HG02973 (cell line): ENCODE measurements at regions not wholly inside any gene's neighbourhood (a gene's known extent, or its start where the extent isn't known, plus 50 kb on each side); places are given as distances from the start of the nearest gene placed in this dataset.
"Not testable (repeated sequence)": the region's sequence is repeated elsewhere in the genome, so short reads cannot be mapped to it uniquely, and the experiment has no call there.

Experiments
- ATAC-seq: cut with Tn5 transposase; IDR thresholded peaks from one replicate; pipeline ENCODE4 v1.9.1; 2021; ENCODE audit warnings: moderate library complexity; ENCODE audit not compliant: unreplicated experiment

DNA sequence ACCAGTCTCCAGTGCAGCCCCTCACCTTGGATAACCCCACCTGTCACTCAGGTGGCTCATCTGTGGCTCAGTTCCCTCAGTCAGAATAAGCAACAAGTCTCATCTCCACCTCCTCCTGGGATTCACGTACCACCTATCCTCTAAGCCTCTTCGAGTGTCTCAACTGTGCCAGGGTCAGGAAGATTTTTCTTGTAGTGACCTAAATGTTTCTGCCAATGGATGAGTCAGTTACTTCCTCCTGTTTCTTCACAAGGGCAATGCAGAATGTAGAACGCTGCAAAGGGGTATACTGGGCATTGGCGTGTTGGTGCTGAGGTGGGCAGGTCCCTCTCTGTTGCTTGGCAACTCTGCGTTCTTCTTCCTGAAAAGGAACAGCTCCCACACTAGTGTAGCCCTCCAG is 213.3 kb upstream of the CXCR4 start:
- no peak for ATAC-seq

DNA sequence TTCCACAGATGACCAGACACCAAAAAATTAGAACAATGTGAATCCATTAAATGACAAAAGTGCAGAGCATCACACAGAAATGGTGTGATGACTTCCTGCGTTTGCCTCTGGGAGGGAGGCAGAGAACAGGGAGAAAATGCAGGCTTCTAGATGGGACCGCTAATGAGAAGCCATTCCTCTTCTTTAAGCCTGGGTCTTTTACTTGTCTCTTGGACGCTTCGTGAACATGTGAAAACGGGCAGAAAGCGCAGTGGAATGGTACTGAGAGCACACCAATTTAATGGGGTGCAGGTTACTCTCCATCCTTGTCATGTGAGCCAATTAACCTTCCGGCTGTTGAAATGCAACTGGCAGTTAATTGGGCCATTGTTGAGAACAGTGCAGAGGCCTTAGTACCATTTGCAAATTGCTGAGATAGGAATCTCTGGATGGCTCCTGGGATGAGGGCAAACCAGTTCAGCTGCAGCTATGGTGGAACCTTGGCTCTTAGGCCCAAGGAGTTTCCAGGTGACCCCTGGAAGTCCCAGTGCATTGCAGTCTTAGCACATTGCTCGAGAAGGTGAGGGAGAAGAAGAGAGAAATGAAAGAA is 210.4 kb upstream of the CXCR4 start:
- no peak for ATAC-seq

DNA sequence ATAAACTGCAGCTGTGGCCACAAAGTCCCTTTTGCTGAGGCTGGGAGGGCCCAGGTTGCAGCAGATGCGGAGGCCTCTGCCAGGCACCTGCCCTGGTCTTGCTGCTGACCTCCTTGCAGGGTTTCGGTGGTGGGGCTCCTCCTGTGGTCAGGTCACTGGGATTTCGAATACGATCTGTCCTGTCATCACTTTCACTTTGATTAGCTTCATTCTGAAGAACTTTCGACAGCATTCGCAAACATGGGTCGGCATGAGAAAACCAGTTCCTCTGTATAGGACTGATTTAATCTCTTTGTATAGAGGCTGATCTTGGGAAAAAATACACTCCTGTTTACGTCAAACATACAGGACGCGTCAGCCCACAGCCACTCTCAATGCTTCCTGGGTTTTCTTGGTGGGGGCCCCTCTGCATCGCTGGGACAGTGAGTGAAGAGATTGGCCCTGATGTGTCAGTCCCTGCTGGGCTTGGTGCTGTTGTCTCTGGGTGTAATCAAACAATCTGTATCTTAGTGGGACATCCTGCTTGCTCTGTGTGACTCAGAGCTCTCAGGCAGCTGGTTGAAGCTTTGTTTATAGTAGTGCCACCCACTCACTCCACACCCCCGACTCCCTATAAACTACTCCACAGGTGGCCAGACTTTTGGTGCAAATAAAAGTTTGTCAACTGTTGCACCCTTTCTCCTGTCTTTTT is 209.4 kb upstream of the CXCR4 start:
- ATAC-seq = peak; percentile 88

DNA sequence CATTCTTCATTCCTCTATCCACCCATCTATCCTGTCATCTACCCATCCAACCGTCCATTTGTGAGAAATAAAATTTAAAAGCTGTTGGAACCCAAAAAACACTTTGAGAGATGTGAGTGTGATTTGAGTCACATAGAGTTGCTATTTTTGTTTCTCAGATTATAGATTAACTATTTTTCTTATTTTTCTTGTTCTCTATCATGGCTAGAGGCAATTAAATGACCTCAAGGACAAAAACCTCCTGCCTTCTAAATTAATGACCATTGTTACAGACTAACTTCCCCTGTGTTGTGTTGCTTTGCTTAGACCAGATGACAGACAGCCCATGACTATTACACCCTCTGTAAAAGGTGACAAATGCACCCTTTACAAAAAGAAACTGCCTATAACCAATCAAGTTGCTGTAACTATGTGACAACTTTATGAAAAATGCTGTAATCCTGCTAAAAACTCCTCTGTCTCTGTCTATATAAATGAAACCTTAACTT is 207.9 kb upstream of the CXCR4 start:
- no peak for ATAC-seq

DNA sequence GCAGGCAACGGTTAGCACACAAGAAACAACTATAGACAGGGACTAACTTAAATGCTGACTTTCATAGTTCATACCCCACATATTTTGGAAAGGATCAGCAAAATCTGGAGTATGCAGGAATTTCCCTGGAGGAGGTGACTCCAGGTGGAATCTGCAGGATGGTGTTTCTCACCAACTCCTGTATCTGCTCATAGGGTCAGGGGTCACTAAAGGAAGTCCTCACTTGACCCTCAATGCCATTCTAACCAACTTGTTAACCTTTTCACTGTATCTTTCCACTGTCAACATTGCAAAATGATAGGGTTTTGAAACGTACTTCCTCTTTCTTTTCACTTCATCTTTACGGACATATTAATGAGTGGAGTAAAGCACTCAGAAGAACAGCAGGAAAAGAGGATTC is 207.0 kb upstream of the CXCR4 start:
- no peak for ATAC-seq

DNA sequence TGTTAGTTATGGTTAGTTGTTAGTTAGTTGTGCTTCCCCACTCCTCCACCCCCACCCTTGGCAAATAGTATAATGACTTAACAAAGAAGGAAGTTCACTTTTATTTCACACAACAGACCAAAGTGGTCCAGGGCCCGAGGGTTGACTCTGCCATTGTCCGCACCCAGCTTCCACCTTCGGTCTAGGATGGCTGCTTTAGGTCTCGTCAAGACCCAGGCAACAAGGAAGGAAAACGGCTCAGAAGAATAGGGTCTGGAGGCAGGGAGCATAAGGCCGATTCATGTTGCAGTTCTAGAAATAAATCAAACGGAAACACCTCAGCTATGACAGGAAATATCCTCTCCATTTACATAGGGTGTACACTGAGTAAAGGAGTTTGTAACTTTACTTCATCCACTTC is 206.0 kb upstream of the CXCR4 start:
- ATAC-seq = no peak

DNA sequence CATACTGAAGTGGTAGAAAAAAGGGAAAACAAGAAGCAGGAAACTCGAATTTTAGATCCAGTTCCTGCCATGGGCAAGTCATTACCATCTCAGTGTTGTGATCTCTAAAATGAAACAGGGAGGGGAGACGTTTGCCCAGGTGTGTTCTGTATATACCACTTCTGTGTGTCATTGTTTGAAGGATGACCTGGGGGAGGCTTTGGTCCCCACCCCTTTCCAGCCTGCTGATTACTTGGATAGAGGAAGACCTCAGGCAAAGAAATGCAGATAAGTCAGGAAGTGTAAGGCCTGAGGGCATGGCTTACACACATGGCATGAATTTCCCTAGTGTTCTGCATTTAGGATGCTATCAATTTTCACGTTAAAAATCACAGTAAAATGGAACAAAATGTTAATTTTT is 205.2 kb upstream of the CXCR4 start:
- ATAC-seq = no peak

DNA sequence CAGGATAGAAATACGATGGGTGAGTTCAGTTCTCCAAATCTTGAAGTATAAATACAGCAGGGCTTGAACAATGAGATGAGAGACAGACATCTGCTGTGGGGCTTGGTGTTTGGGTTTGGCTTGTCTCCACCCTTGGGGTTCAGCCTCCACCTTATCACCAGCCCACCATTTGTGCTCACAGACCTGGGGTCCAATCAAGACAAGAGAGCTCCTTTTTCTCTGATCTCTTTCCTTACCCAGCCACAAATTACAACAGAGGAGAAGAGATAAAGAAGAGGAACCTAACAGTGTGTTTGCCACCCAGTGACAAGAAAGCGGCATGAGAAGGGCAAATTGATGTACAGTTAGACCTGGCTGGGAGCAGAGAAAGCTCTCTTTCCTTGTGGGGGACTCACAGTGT is 204.5 kb upstream of the CXCR4 start:
- no peak for ATAC-seq

DNA sequence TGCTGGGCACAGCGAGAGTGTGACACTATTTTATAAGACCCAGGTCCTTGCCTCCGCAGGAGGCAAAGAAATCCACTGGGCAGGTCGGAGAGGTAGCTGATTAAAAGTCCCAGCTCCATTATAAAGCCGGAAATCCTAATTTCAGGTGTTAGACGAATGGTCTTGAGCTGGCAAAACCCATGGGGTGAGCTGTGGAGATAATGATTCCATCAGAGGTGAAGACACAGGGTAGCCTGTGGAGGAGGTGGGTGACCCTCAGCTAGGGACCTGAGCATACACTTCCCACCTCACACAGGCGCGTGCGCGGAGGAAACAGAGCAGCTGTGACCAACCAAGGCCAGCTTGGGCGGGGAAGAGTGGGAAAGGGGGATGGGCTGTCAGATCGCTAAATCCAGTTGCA is 201.7 kb upstream of the CXCR4 start:
- no peak for ATAC-seq

DNA sequence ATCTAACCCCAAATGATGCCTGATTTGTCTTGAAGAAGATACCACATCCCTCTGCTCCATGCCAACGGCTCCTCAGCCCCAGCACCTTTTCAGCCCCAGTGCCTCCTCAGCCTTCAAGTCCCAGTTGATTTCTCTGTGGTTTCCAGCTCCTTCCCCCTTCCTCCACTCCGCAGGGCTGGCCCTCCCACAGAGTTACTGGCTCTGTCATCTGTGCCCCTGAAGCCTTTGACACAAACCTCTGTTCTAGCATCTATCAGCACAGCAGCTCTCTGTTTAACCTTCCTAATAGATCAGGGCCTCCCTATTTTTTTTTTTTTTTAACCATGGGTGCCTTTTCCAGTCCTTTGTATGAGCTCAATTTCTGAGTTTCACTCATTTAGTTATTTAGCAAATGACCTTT is 201.3 kb upstream of the CXCR4 start:
- ATAC-seq = no peak

DNA sequence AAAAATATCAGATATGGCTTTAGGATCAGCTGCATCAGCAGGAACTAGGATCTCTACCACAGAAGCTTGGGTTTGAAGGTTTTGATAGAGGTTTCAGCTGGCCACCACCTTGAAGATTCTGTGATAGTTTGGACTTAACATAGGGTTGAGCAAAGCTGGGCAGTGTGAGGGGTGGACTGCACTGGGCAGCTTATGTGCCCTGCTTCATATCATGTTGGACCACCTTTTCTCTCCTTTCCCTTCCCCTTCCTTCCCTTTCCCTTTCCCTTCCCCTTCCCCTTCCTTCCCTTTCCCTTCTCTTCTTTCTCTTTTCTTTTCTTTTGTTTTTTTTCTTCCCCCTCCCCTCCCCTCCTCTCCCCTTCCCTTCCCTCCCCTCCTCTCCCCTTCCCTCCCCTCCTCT is 196.3 kb upstream of the CXCR4 start:
- ATAC-seq = no peak

DNA sequence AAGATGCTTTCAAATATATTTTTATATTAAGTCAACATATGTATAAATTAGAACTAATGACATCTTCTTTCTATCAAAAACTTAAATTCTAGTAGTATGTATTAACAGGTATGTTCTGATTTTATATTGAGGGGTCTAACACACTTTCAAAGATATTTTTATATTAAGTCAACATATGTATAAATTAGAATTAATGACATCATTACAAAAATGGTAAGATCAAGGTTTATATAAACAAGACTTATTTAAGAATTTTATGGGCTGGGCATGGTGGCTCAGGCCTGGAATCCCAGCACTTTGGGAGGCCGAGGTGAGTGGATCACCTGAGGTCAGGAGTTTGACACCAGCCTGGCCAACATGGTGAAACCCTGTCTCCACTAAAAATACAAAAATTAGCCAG is 194.6 kb upstream of the CXCR4 start:
- not testable (repeated sequence) for ATAC-seq

DNA sequence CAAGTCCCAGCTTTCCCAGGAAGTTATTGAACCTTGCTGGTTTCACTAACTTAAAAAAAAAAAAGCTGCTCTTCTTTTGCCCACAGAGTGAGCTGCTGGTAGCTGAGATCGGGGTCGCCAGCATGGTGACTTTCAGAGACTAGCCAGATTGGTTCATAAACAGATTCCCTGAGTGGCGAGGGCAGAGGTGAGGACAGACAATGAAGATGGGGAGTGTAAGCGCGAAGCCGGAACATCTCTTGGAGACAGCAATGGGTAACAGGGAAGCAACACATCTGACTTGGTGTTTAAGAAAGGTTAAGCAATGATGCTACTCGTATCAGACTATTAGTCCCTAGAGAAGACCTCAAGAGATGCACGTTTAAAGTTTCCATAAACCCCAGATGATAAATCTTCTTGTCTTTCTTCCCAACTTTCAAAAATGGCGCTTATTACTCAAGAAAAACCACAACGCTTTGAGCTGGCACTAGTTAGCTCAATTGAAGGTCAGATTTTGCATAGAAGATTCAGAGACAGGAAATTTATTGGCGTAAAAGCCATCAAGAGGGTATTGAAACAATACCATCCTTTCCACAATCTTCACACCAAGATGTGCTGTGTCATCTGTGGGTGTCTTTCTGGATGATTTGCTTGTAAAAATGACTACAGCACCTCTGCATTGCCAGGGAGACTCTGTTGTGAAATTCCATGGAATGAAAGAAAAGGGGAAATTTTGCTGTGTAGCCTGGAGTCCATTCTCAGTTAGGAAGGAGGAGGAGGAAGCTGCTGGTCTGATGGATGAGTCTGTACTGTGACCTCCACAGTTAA is 193.1 kb upstream of the CXCR4 start:
- no peak for ATAC-seq

DNA sequence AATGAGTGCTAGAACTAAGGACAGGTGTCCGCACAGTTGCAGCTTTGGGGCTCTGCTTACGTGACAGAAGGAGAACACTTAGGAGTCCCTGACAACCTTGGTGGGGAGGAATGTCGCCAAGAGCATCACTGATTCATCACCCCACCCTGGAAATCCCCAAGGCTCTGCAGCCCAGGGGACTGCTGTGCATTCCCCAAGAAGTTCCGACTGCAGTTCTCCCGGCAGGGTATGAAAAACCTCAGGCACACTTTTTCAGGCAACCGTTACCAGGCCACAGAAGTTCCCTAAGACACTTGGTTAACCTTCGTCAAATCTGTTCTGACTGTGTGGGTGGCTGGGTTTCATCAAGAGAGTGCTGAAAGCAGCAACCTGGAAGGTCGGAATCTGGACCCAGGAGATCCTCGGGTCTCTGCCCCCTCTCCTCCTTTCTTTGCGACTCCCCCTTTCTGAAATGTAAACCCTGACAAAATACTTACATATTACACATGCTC is 192.1 kb upstream of the CXCR4 start:
- no peak for ATAC-seq

DNA sequence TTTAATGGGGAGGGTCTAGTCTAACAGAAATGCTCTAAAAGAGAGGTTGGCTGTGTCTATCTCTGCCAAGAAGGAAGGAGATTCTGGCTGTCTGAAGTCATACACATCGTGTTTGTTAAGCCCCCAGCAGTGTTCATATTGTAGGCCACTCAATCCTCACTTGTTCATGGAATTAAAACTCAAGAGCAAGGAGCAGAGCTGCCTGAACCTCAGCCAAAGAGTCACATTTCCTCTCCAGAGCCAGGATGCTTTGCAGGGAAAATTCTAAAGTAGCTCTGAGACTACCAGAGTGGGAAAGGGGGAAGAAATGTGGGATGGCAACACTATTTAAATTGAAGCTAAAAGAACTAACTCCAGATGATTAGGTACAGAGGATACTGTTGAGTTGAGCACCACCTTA is 190.7 kb upstream of the CXCR4 start:
- no peak for ATAC-seq

DNA sequence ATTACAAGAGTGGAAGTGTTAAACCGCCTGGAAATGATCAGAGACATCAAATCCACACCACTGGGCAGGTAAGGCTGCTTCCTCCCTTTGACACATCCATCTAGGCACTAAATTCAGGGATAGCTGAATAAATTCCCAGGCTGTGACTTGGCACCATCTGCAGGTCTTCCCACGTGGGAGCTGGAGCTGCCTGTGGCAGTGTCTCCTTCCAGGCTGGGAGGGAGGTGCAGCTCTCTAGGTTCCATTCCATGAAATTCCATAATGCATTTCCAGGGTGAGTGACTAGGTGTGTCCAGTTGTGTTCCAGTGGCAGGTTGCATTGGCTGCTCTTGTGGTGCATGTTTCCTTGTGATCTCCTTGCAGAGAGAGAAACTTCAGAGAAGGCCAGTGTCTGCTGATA is 188.9 kb upstream of the CXCR4 start:
- ATAC-seq = no peak

DNA sequence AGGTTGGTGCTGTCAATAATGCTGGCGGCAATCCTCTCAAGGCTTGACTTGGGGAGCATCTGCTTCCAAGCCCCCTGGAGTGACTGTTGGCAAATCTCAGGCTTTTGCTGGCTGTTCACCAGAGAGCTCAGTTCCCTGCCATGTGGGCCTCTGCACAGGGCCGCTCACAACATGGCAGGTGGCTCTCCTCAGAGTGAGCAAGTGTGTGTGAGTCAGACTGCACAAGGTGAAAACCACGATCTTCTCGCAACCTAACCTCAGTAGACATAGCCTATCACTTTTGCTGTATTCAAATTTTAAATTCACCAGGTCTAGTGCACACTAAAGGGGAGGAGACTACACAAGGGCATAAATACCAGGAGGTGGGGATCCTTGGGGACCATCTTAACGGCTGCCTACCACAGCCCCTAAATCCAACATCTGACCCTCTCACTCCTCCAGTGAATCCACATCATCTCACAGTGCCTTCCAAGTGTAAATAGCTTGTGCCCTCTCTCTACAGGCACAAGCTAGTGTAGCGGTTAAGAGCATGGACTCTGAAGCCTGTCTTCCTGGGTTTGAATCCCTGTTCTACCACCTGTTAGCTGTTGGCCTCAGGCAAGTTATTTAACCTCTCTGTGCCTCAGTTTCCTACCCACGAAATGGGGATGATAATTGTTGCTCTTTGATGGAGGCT is 187.7 kb upstream of the CXCR4 start:
- ATAC-seq = peak; percentile 84

DNA sequence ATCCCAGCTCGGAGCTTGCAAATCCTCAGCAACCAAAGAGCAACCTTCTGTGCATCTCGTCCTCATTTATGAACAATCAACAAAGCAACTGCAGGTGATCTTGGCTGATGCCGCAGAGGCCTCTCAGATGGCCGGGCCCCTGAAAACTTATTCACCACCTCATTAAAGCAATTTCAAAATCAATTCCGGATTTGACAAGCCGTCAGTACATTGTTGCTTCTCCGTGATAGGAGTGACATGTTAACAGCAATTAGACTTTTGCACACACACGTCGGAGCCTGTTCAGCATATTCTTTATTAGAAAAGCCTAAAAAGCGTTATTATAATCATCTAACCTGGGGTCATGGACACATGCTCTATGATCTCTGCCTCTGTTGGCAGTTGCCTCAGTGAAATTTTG is 183.1 kb upstream of the CXCR4 start:
- no peak for ATAC-seq

DNA sequence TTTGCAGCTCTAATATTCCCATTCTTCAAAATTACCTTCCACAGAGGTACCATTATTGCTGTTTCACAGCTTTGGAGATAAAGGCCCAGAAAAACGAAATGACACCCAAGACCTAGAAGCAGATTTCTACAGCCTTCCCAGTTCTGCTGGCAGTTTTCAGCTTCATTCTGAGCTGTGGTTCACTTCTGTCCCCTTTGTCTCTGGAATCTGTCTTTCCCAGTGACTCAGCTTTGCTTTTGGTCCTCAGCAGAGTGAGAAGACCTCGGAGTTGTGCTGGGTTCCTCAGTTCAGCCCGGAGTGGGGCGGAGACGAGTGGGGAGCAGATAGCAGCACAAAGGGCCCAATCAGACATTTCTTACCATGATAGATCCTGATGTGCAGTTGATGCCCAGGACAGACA is 180.7 kb upstream of the CXCR4 start:
- ATAC-seq = no peak

DNA sequence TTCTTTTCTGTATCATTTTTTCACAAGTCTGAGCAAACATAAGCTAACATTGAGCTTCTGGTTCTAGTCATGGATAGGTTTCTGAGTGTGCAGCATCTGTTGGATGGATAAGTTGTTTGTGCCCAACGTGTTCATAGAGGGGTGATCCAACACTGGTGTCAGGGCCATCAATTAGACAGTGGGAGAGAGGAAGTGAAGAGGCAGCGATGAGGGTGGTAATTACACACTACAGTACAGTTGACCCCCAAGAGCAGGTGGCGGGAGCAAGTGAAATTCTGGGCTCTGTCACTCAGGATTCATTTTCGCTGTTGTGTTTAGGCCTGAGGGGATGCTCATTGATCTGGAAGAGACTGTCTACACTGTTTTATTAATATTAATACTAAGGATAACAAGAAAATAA is 180.0 kb upstream of the CXCR4 start:
- ATAC-seq = no peak

DNA sequence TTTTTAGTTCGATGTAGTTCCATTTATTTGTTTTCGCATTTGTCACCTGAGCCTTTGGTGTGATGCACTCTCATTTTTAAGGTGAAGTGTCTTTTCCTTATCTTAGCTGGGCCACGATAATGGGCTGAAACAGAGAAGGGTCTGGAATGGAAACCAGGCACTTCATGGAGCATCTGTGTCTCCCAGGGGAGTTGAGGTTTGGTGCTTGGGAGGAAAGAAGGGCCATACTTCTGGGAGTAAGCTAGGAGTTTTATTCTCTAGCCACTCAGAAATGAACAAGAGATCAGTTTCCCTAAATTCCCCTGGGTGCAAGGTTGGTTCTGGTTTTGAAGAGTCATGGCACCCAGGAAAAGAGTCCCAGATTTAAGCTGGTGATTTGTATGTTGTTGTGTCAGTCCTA is 179.4 kb upstream of the CXCR4 start:
- no peak for ATAC-seq
